A549 (cell line): ENCODE measurements at regions not wholly inside any gene's neighbourhood (a gene's known extent, or its start where the extent isn't known, plus 50 kb on each side); places are given as distances from the start of the nearest gene placed in this dataset.

ENCODE experiments used
- CBX8 ChIP-seq: fragments of 200-600 bp; sonication (generic); IDR thresholded peaks from 2 replicates; pipeline ENCODE4 v1.6.1; 2016
- CHD2 ChIP-seq: fragments of 150-350 bp; IDR thresholded peaks from 2 replicates; pipeline ENCODE4 v1.6.1; 2014; ENCODE audit warnings: low read length; ENCODE audit not compliant: partially characterized antibody
- EHF ChIP-seq: fragments of 250-450 bp; sonication (Bioruptor Pico); IDR thresholded peaks from 2 replicates; pipeline ENCODE4 v1.5.0; 2020; ENCODE audit warnings: mild to moderate bottlenecking
- HDAC2 ChIP-seq: fragments of 200-600 bp; sonication (generic); IDR thresholded peaks from 2 replicates; pipeline ENCODE4 v1.6.1; 2016
- JUN ChIP-seq, 2 experiments: fragments of >200 bp; sonication (Bioruptor Twin); formaldehyde crosslinking; IDR thresholded peaks; 2 replicates in 1 of 2; 3 replicates in 1 of 2; pipeline ENCODE4 v1.6.1; 2016 to 2017
- JUNB ChIP-seq: fragments of >200 bp; sonication (Bioruptor Twin); formaldehyde crosslinking; IDR thresholded peaks from 2 replicates; pipeline ENCODE4 v1.6.1; 2016
- MAZ ChIP-seq: fragments of 150-350 bp; IDR thresholded peaks from 2 replicates; pipeline ENCODE4 v1.6.1; 2014; ENCODE audit warnings: antibody characterized with exemption, low read depth, low read length, borderline replicate concordance
- POLR2A ChIP-seq: IDR thresholded peaks from 2 replicates; pipeline ENCODE4 v1.6.1; 2012; ENCODE audit warnings: mild to moderate bottlenecking, low read length
- TF ChIP-seq, protein P1 (sequence below): fragments of 250-450 bp; sonication (Bioruptor Pico); IDR thresholded peaks from 2 replicates; pipeline ENCODE4 v1.5.0; 2021; ENCODE audit warnings: mild to moderate bottlenecking, moderate library complexity, borderline replicate concordance
- TF ChIP-seq, protein P2 (sequence below): fragments of >200 bp; sonication (Bioruptor Twin); formaldehyde crosslinking; IDR thresholded peaks from 3 replicates; pipeline ENCODE4 v1.5.1; 2016
- TF ChIP-seq, protein P3 (sequence below): fragments of >200 bp; sonication (Bioruptor Twin); formaldehyde crosslinking; IDR thresholded peaks from 3 replicates; pipeline ENCODE4 v1.6.1; 2016
- TF ChIP-seq, protein P4 (sequence below): IDR thresholded peaks from 2 replicates; pipeline ENCODE4 v1.6.1; 2012; ENCODE audit warnings: low read depth, borderline replicate concordance

DNA sequence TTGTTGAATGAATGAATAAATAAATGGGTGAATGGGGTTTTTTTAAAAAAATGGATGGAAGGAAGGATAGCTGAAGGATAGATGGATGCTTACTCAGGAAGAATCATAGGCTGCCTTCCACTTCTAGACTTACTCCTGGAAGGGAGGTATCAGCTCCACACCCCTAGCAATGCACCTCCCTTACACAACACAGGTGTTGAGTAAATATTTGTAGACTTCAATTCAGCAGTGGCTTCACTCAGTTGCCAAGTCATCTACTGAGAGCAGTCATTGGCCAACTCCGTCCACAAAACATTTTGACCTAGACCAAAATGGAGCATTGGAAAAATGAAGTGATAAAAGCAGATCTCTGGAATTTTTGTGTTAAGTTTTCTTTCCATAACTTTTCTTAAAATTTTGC is 65.5 kb upstream of the ST8SIA2 start:
- TF ChIP-seq, protein P1, sequence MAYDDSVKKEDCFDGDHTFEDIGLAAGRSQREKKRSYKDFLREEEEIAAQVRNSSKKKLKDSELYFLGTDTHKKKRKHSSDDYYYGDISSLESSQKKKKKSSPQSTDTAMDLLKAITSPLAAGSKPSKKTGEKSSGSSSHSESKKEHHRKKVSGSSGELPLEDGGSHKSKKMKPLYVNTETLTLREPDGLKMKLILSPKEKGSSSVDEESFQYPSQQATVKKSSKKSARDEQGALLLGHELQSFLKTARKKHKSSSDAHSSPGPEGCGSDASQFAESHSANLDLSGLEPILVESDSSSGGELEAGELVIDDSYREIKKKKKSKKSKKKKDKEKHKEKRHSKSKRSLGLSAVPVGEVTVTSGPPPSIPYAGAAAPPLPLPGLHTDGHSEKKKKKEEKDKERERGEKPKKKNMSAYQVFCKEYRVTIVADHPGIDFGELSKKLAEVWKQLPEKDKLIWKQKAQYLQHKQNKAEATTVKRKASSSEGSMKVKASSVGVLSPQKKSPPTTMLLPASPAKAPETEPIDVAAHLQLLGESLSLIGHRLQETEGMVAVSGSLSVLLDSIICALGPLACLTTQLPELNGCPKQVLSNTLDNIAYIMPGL (CRISPR knock-in tag) = no peak
- TF ChIP-seq, protein P2, sequence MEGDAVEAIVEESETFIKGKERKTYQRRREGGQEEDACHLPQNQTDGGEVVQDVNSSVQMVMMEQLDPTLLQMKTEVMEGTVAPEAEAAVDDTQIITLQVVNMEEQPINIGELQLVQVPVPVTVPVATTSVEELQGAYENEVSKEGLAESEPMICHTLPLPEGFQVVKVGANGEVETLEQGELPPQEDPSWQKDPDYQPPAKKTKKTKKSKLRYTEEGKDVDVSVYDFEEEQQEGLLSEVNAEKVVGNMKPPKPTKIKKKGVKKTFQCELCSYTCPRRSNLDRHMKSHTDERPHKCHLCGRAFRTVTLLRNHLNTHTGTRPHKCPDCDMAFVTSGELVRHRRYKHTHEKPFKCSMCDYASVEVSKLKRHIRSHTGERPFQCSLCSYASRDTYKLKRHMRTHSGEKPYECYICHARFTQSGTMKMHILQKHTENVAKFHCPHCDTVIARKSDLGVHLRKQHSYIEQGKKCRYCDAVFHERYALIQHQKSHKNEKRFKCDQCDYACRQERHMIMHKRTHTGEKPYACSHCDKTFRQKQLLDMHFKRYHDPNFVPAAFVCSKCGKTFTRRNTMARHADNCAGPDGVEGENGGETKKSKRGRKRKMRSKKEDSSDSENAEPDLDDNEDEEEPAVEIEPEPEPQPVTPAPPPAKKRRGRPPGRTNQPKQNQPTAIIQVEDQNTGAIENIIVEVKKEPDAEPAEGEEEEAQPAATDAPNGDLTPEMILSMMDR = no peak
- TF ChIP-seq EHF (CRISPR knock-in tag) (no peak), POLR2A (no peak), JUNB (no peak), CHD2 (no peak), JUN (IDR thresholded peaks at IDR 0.05) (no peak), MAZ (no peak), HDAC2 (no peak), CBX8 (no peak)
- TF ChIP-seq, protein P3, sequence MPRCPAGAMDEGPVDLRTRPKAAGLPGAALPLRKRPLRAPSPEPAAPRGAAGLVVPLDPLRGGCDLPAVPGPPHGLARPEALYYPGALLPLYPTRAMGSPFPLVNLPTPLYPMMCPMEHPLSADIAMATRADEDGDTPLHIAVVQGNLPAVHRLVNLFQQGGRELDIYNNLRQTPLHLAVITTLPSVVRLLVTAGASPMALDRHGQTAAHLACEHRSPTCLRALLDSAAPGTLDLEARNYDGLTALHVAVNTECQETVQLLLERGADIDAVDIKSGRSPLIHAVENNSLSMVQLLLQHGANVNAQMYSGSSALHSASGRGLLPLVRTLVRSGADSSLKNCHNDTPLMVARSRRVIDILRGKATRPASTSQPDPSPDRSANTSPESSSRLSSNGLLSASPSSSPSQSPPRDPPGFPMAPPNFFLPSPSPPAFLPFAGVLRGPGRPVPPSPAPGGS = no peak
- TF ChIP-seq, protein P4, sequence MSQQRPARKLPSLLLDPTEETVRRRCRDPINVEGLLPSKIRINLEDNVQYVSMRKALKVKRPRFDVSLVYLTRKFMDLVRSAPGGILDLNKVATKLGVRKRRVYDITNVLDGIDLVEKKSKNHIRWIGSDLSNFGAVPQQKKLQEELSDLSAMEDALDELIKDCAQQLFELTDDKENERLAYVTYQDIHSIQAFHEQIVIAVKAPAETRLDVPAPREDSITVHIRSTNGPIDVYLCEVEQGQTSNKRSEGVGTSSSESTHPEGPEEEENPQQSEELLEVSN = no peak
